ENCODE measurements at regions not wholly inside any gene's neighbourhood (a gene's known extent, or its start where the extent isn't known, plus 50 kb on each side); places are given as distances from the start of the nearest gene placed in this dataset.

GRCh38 chr5:158304607-158305006, 445.7 kb upstream of the CLINT1 start:
- Histone ChIP-seq H3K27ac (replicated peaks in 1 of 4) (no peak overlapping the region), H3K4me1 (no peaks in the 10 kb centered on the region), H3K36me3 (no peaks in the 10 kb centered on the region), H3K9me3 (no peaks in the 10 kb centered on the region), H3K27me3 (no peaks in the 10 kb centered on the region), H3K4me3 (no peak overlapping the region)
- 90% methylated on average over 2 of the region's 2 CpGs for WGBS
- no peak for DNase-seq (ENCODE audit: extremely low spot score)
- intact Hi-C loops (cut with DNase I) = no loop called here
- TF ChIP-seq EP300 (IDR thresholded peaks at IDR 0.05) (no peak), CTCF (IDR thresholded peaks at IDR 0.05) (no peak), POLR2AphosphoS5 (IDR thresholded peaks at IDR 0.05) (no peak), POLR2A (IDR thresholded peaks at IDR 0.05; ENCODE audit: low read depth) (no peak)

GRCh38 chr5:158303883-158304282, 444.9 kb upstream of the CLINT1 start:
- TF ChIP-seq CTCF (IDR thresholded peaks at IDR 0.05) (no peak), EP300 (IDR thresholded peaks at IDR 0.05) (no peak), POLR2A (IDR thresholded peaks at IDR 0.05; ENCODE audit: low read depth) (no peak), POLR2AphosphoS5 (IDR thresholded peaks at IDR 0.05) (no peak)
- Histone ChIP-seq H3K27me3 (no peaks in the 10 kb centered on the region), H3K36me3 (no peaks in the 10 kb centered on the region), H3K27ac (replicated peaks in 1 of 4) (no peak overlapping the region), H3K9me3 (no peaks in the 10 kb centered on the region), H3K4me1 (no peaks in the 10 kb centered on the region), H3K4me3 (no peak overlapping the region)
- 90% methylated on average over 1 of the region's 1 CpG for WGBS
- no peak for DNase-seq (ENCODE audit: extremely low spot score)
- intact Hi-C loops (cut with DNase I) = no loop called here

GRCh38 chr5:158303275-158303674, 444.3 kb upstream of the CLINT1 start:
- DNase-seq (ENCODE audit: extremely low spot score) = no peak
- no peak for TF ChIP-seq EP300 (IDR thresholded peaks at IDR 0.05)
- no peak for TF ChIP-seq POLR2AphosphoS5 (IDR thresholded peaks at IDR 0.05)
- no peak for TF ChIP-seq POLR2A (IDR thresholded peaks at IDR 0.05; ENCODE audit: low read depth)
- no peak for TF ChIP-seq CTCF (IDR thresholded peaks at IDR 0.05)
- intact Hi-C loops (cut with DNase I) = no loop called here

DNA sequence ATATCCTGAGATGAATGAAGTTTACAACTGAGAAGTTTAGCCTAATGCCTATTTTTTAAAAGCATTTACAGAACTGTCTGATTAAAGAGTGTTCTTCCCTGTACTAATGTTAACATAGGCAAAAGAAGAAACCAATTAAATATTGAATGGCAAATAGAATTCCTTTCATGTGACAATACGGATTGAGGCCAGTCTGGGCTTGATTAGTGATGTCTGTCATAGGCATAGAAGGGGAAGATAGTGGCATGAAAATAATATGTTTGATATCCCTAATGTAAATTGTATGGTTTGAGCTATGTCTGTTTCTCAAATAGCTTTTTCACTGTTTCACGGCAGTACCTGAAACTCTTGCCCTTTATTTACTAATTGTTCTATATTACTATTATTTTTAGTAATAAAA, 443.1 kb upstream of the CLINT1 start:
- Histone ChIP-seq H3K4me3 (no peak overlapping the region), H3K27ac (replicated peaks in 1 of 4) (no peak overlapping the region), H3K27me3 (no peaks in the 10 kb centered on the region), H3K4me1 (no peaks in the 10 kb centered on the region), H3K9me3 (peaks cover 0 to 3% (median 0%) of the 10 kb centered on the region in 4 donors), H3K36me3 (no peaks in the 10 kb centered on the region)
- no peak for TF ChIP-seq CTCF (IDR thresholded peaks at IDR 0.05)
- intact Hi-C loops (cut with DNase I) = no loop called here
- 94% methylated on average over 2 of the region's 2 CpGs for WGBS
- no peak for DNase-seq (ENCODE audit: extremely low spot score)

More at GRCh38 chr5:158303275-158303674, 444.3 kb upstream of the CLINT1 start:
- Histone ChIP-seq H3K27ac (replicated peaks in 1 of 4) (no peak overlapping the region), H3K36me3 (no peaks in the 10 kb centered on the region), H3K27me3 (no peaks in the 10 kb centered on the region), H3K4me1 (no peaks in the 10 kb centered on the region), H3K9me3 (no peaks in the 10 kb centered on the region), H3K4me3 (no peak overlapping the region)
- WGBS = 29% methylated on average over 3 of the region's 3 CpGs

- WGBS = 37% methylated on average over 4 of the region's 4 CpGs
- intact Hi-C loops (cut with DNase I) = no loop called here
- no peaks in the 10 kb centered on the region for H3K36me3 ChIP-seq
Measured at GRCh38 chr5:158301186-158301585, 442.2 kb upstream of the CLINT1 start.

More at GRCh38 chr5:158301186-158301585, 442.2 kb upstream of the CLINT1 start:
- Histone ChIP-seq H3K4me1 (no peaks in the 10 kb centered on the region), H3K27ac (replicated peaks in 1 of 4) (no peak overlapping the region), H3K4me3 (no peak overlapping the region), H3K9me3 (peaks cover 0 to 12% (median 0%) of the 10 kb centered on the region in 4 donors), H3K27me3 (no peaks in the 10 kb centered on the region)
- TF ChIP-seq EP300 (IDR thresholded peaks at IDR 0.05) = no peak
- no peak for TF ChIP-seq CTCF (IDR thresholded peaks at IDR 0.05)
- no peak for TF ChIP-seq POLR2A (IDR thresholded peaks at IDR 0.05; ENCODE audit: low read depth)
- no peak for TF ChIP-seq POLR2AphosphoS5 (IDR thresholded peaks at IDR 0.05)
- DNase-seq (ENCODE audit: extremely low spot score) = no peak

All from esophagus muscularis mucosa (tissue), 4 donors.